ENCODE measurements at regions not wholly inside any gene's neighbourhood (a gene's known extent, or its start where the extent isn't known, plus 50 kb on each side); places are given as distances from the start of the nearest gene placed in this dataset.

DNA sequence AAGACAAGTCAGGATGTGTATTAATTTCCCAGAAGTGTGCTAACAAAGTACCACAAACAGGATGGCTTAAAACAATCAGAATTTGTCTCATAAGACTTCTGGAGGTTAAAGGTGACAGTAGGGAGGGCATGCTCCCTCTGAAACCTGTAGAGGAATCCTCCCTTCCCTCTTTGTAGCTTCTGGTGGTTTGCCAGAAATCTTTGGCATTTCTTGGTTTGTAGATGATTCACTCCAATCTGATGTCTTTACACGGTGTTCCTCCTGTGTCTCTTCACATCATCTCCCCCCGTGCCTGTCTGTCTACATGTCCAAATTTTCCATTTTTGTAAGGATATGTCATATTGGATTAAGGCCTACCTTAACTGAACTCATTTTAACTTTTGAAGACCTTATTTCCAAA lies 471.5 kb downstream of the ZNF608 start:
- Histone ChIP-seq H3K9me3 (ENCODE audit: low read length) (no peaks in the 10 kb centered on the region), H2AFZ (ENCODE audit: low read length) (no peak overlapping the region), H3K4me2 (ENCODE audit: low read depth, low read length) (no peak overlapping the region), H4K20me1 (ENCODE audit: insufficient read depth, low read length) (no peaks in the 10 kb centered on the region), H3K9ac (ENCODE audit: insufficient read depth, low read depth, low read length) (no peak overlapping the region), H3K36me3 (replicated peaks in 1 of 2; ENCODE audit: control insufficient read depth in 1 of 2, insufficient read depth in 2 of 2, low read length in 2 of 2) (no peaks in the 10 kb centered on the region), H3K27me3 (ENCODE audit: control insufficient read depth in 1 of 2, insufficient read depth in 2 of 2, low read length in 2 of 2) (no peaks in the 10 kb centered on the region), H3K27ac (ENCODE audit: extremely low read length, insufficient read depth, low read length) (no peak overlapping the region), H3K4me3 (replicated peaks in 1 of 3; ENCODE audit: insufficient read depth in 1 of 3, low read depth in 2 of 3, low read length in 3 of 3) (no peak overlapping the region), H3K4me1 (ENCODE audit: insufficient read depth, low read length) (no peaks in the 10 kb centered on the region), H3K79me2 (ENCODE audit: insufficient read depth, low read length) (no peaks in the 10 kb centered on the region)
- WGBS (ENCODE audit: low lambda C conversion rate), result 0% methylated on average over 2 of the region's 2 CpGs
- BruUV-seq (replicated peaks), result no TSS peak
- TF ChIP-seq PHF21A (CRISPR knock-in tag; IDR thresholded peaks at IDR 0.05), result no peak
- TF ChIP-seq FOXK1 (CRISPR knock-in tag; IDR thresholded peaks at IDR 0.05; ENCODE audit: borderline replicate concordance, low read depth), result no peak
- TF ChIP-seq, protein P1, sequence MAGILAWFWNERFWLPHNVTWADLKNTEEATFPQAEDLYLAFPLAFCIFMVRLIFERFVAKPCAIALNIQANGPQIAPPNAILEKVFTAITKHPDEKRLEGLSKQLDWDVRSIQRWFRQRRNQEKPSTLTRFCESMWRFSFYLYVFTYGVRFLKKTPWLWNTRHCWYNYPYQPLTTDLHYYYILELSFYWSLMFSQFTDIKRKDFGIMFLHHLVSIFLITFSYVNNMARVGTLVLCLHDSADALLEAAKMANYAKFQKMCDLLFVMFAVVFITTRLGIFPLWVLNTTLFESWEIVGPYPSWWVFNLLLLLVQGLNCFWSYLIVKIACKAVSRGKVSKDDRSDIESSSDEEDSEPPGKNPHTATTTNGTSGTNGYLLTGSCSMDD (CRISPR knock-in tag; IDR thresholded peaks at IDR 0.05), result no peak
- TF ChIP-seq FOXK2 (IDR thresholded peaks at IDR 0.05), result no peak
- TF ChIP-seq, protein P2, sequence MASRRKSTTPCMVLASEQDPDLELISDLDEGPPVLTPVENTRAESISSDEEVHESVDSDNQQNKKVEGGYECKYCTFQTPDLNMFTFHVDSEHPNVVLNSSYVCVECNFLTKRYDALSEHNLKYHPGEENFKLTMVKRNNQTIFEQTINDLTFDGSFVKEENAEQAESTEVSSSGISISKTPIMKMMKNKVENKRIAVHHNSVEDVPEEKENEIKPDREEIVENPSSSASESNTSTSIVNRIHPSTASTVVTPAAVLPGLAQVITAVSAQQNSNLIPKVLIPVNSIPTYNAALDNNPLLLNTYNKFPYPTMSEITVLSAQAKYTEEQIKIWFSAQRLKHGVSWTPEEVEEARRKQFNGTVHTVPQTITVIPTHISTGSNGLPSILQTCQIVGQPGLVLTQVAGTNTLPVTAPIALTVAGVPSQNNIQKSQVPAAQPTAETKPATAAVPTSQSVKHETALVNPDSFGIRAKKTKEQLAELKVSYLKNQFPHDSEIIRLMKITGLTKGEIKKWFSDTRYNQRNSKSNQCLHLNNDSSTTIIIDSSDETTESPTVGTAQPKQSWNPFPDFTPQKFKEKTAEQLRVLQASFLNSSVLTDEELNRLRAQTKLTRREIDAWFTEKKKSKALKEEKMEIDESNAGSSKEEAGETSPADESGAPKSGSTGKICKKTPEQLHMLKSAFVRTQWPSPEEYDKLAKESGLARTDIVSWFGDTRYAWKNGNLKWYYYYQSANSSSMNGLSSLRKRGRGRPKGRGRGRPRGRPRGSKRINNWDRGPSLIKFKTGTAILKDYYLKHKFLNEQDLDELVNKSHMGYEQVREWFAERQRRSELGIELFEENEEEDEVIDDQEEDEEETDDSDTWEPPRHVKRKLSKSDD (CRISPR knock-in tag; IDR thresholded peaks at IDR 0.05; ENCODE audit: low read depth), result no peak
- TF ChIP-seq ZNF740 (CRISPR knock-in tag; IDR thresholded peaks at IDR 0.05), result no peak
- TF ChIP-seq CAMTA2 (CRISPR knock-in tag; IDR thresholded peaks at IDR 0.05; ENCODE audit: borderline replicate concordance), result no peak
- no peak for TF ChIP-seq SCMH1 (CRISPR knock-in tag; IDR thresholded peaks at IDR 0.05; ENCODE audit: borderline replicate concordance)
- TF ChIP-seq ZNF3 (CRISPR knock-in tag; IDR thresholded peaks at IDR 0.05), result no peak
- no peak for TF ChIP-seq SNAI1 (CRISPR knock-in tag; IDR thresholded peaks at IDR 0.05; ENCODE audit: borderline replicate concordance)
- TF ChIP-seq, protein P3, sequence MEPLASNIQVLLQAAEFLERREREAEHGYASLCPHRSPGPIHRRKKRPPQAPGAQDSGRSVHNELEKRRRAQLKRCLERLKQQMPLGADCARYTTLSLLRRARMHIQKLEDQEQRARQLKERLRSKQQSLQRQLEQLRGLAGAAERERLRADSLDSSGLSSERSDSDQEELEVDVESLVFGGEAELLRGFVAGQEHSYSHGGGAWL (CRISPR knock-in tag; IDR thresholded peaks at IDR 0.05), result no peak
- no peak for TF ChIP-seq ZNF569 (CRISPR knock-in tag; IDR thresholded peaks at IDR 0.05; ENCODE audit: borderline replicate concordance)
- TF ChIP-seq, protein P4, sequence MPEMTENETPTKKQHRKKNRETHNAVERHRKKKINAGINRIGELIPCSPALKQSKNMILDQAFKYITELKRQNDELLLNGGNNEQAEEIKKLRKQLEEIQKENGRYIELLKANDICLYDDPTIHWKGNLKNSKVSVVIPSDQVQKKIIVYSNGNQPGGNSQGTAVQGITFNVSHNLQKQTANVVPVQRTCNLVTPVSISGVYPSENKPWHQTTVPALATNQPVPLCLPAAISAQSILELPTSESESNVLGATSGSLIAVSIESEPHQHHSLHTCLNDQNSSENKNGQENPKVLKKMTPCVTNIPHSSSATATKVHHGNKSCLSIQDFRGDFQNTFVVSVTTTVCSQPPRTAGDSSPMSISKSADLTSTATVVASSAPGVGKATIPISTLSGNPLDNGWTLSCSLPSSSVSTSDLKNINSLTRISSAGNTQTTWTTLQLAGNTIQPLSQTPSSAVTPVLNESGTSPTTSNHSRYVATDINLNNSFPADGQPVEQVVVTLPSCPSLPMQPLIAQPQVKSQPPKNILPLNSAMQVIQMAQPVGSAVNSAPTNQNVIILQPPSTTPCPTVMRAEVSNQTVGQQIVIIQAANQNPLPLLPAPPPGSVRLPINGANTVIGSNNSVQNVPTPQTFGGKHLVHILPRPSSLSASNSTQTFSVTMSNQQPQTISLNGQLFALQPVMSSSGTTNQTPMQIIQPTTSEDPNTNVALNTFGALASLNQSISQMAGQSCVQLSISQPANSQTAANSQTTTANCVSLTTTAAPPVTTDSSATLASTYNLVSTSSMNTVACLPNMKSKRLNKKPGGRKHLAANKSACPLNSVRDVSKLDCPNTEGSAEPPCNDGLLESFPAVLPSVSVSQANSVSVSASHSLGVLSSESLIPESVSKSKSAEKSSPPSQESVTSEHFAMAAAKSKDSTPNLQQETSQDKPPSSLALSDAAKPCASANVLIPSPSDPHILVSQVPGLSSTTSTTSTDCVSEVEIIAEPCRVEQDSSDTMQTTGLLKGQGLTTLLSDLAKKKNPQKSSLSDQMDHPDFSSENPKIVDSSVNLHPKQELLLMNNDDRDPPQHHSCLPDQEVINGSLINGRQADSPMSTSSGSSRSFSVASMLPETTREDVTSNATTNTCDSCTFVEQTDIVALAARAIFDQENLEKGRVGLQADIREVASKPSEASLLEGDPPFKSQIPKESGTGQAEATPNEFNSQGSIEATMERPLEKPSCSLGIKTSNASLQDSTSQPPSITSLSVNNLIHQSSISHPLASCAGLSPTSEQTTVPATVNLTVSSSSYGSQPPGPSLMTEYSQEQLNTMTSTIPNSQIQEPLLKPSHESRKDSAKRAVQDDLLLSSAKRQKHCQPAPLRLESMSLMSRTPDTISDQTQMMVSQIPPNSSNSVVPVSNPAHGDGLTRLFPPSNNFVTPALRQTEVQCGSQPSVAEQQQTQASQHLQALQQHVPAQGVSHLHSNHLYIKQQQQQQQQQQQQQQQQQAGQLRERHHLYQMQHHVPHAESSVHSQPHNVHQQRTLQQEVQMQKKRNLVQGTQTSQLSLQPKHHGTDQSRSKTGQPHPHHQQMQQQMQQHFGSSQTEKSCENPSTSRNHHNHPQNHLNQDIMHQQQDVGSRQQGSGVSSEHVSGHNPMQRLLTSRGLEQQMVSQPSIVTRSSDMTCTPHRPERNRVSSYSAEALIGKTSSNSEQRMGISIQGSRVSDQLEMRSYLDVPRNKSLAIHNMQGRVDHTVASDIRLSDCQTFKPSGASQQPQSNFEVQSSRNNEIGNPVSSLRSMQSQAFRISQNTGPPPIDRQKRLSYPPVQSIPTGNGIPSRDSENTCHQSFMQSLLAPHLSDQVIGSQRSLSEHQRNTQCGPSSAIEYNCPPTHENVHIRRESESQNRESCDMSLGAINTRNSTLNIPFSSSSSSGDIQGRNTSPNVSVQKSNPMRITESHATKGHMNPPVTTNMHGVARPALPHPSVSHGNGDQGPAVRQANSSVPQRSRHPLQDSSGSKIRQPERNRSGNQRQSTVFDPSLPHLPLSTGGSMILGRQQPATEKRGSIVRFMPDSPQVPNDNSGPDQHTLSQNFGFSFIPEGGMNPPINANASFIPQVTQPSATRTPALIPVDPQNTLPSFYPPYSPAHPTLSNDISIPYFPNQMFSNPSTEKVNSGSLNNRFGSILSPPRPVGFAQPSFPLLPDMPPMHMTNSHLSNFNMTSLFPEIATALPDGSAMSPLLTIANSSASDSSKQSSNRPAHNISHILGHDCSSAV (CRISPR knock-in tag; IDR thresholded peaks at IDR 0.05; ENCODE audit: borderline replicate concordance), result no peak
- DNase-seq (ENCODE audit: low spot score) (no peak), ATAC-seq (no peak), FAIRE-seq (no peak)
- in situ Hi-C loops (cut with HindIII; ENCODE audit: extremely low pct_ligation_motif_present, low pct_unique_long_range_greater_than_20kb) (loop anchor here (25.0 kb wide), 1 partner anchor 387 kb away; no protein-coding TSS in a partner anchor), intact Hi-C loops (cut with micrococcal nuclease; ENCODE audit: unreplicated experiment) (no loop called here)
- POLR2A ChIA-PET, result no interaction called here
- CTCF ChIA-PET (ENCODE audit: low intra/inter-chr PET ratio, low total read pairs), result no interaction called here
